GM23338 (cell line): ENCODE measurements at regions not wholly inside any gene's neighbourhood (a gene's known extent, or its start where the extent isn't known, plus 50 kb on each side); places are given as distances from the start of the nearest gene placed in this dataset.

Experiments
- ATAC-seq: fragments of 200-7000 bp; cut with Tn5 transposase; 3 replicates; pipeline ENCODE4 v1.9.1; 2020
- DNase-seq: peaks from one replicate; pipeline ENCODE4 v3.0.0-alpha.2; 2015; ENCODE audit warnings: low spot score
- H2AFZ ChIP-seq: fragments of 200-600 bp; sonication (generic); 2 replicates; pipeline ENCODE4 v1.8.0; 2016; ENCODE audit warnings: antibody characterized with exemption, mild to moderate bottlenecking, moderate library complexity
- H3F3A ChIP-seq: fragments of 200-600 bp; sonication (generic); replicated peaks from 2 replicates; pipeline ENCODE4 v1.8.0; 2017; ENCODE audit warnings: antibody characterized with exemption, mixed run types, low read depth
- H3K27ac ChIP-seq: fragments of 200-600 bp; sonication (generic); 2 replicates; pipeline ENCODE4 v1.6.1; 2016; ENCODE audit warnings: low read depth
- H3K27me3 ChIP-seq: fragments of 200-600 bp; sonication (generic); 2 replicates; pipeline ENCODE4 v1.8.0; 2016; ENCODE audit warnings: mild to moderate bottlenecking, mixed run types, moderate library complexity; ENCODE audit not compliant: insufficient read depth
- H3K36me3 ChIP-seq: fragments of 200-600 bp; sonication (generic); 2 replicates; pipeline ENCODE4 v1.8.0; 2016; ENCODE audit warnings: mild to moderate bottlenecking; ENCODE audit not compliant: insufficient read depth
- H3K4me1 ChIP-seq: fragments of 200-600 bp; sonication (generic); 2 replicates; pipeline ENCODE4 v1.8.0; 2016; ENCODE audit warnings: mild to moderate bottlenecking, moderate library complexity; ENCODE audit not compliant: insufficient read depth
- H3K4me2 ChIP-seq: fragments of 200-600 bp; sonication (generic); 2 replicates; pipeline ENCODE4 v1.7.1; 2017; ENCODE audit warnings: mixed run types
- H3K4me3 ChIP-seq: fragments of 200-600 bp; sonication (generic); 2 replicates; pipeline ENCODE4 v1.6.1; 2016; ENCODE audit warnings: mixed run types
- H3K79me2 ChIP-seq: fragments of 200-600 bp; sonication (generic); replicated peaks from 2 replicates; pipeline ENCODE4 v1.8.0; 2017; ENCODE audit warnings: mild to moderate bottlenecking; ENCODE audit not compliant: insufficient read depth
- H3K9me2 ChIP-seq: fragments of 200-600 bp; sonication (generic); 2 replicates; pipeline ENCODE4 v1.8.0; 2017; ENCODE audit not compliant: insufficient read depth
- H4K20me1 ChIP-seq: fragments of 200-600 bp; sonication (generic); replicated peaks from 2 replicates; pipeline ENCODE4 v1.8.0; 2017; ENCODE audit warnings: mild to moderate bottlenecking; ENCODE audit not compliant: insufficient read depth
- H3K27ac Mint-ChIP-seq: 2 replicates; pipeline ENCODE4 v1.8.0; 2020; ENCODE audit warnings: inconsistent platforms, mild to moderate bottlenecking, moderate library complexity, mixed read lengths
- H3K27me3 Mint-ChIP-seq: 3 replicates; pipeline ENCODE4 v1.8.0; 2022; ENCODE audit warnings: low read depth, mild to moderate bottlenecking, moderate library complexity, mixed read lengths, inconsistent platforms; ENCODE audit not compliant: insufficient read depth, poor library complexity
- H3K36me3 Mint-ChIP-seq: 3 replicates; pipeline ENCODE4 v1.8.0; 2021; ENCODE audit warnings: low read depth, mild to moderate bottlenecking, inconsistent platforms, moderate library complexity, mixed read lengths
- H3K4me1 Mint-ChIP-seq: 3 replicates; pipeline ENCODE4 v1.8.0; 2020; ENCODE audit warnings: mild to moderate bottlenecking, inconsistent platforms, mixed read lengths
- H3K4me3 Mint-ChIP-seq: 3 replicates; pipeline ENCODE4 v1.8.0; 2021; ENCODE audit warnings: moderate library complexity, mild to moderate bottlenecking, inconsistent platforms, mixed read lengths
- H3K9me3 Mint-ChIP-seq: 3 replicates; pipeline ENCODE4 v1.8.0; 2020; ENCODE audit warnings: moderate library complexity, mild to moderate bottlenecking, inconsistent platforms, mixed read lengths
- CREB1 ChIP-seq: fragments of 250-450 bp; sonication (Bioruptor Pico); IDR thresholded peaks from 2 replicates; pipeline ENCODE4 v1.5.0; 2020; ENCODE audit warnings: low read depth, mild to moderate bottlenecking, moderate library complexity
- EZH2phosphoT487 ChIP-seq: fragments of 200-600 bp; sonication (generic); IDR thresholded peaks from one replicate; pipeline ENCODE4 v1.8.1; 2018; ENCODE audit warnings: antibody characterized with exemption; ENCODE audit not compliant: unreplicated experiment
- JUNB ChIP-seq: IDR thresholded peaks from one replicate; pipeline ENCODE4 v1.6.1; 2016; ENCODE audit warnings: antibody characterized with exemption; ENCODE audit not compliant: unreplicated experiment
- NANOG ChIP-seq: IDR thresholded peaks from 2 replicates; pipeline ENCODE4 v1.6.1; 2016; ENCODE audit warnings: antibody characterized with exemption, borderline replicate concordance
- POLR2AphosphoS5 ChIP-seq: IDR thresholded peaks from 2 replicates; pipeline ENCODE4 v1.6.1; 2016; ENCODE audit warnings: antibody characterized with exemption, low read depth
- ZNF114 ChIP-seq: fragments of 250-450 bp; sonication (Bioruptor Pico); IDR thresholded peaks from 2 replicates; pipeline ENCODE4 v1.5.0; 2020; ENCODE audit warnings: mild to moderate bottlenecking, moderate library complexity
- ZNF331 ChIP-seq: fragments of 250-450 bp; sonication (Bioruptor Pico); IDR thresholded peaks from 2 replicates; pipeline ENCODE4 v1.5.0; 2020; ENCODE audit warnings: low read depth, mild to moderate bottlenecking, moderate library complexity
- TF ChIP-seq, protein P1 (sequence below): fragments of 250-450 bp; sonication (Bioruptor Pico); IDR thresholded peaks from 2 replicates; pipeline ENCODE4 v1.5.0; 2020; ENCODE audit warnings: mild to moderate bottlenecking, moderate library complexity
- TF ChIP-seq, protein P2 (sequence below): IDR thresholded peaks from one replicate; pipeline ENCODE4 v1.6.1; 2018; ENCODE audit warnings: antibody characterized with exemption; ENCODE audit not compliant: unreplicated experiment

DNA sequence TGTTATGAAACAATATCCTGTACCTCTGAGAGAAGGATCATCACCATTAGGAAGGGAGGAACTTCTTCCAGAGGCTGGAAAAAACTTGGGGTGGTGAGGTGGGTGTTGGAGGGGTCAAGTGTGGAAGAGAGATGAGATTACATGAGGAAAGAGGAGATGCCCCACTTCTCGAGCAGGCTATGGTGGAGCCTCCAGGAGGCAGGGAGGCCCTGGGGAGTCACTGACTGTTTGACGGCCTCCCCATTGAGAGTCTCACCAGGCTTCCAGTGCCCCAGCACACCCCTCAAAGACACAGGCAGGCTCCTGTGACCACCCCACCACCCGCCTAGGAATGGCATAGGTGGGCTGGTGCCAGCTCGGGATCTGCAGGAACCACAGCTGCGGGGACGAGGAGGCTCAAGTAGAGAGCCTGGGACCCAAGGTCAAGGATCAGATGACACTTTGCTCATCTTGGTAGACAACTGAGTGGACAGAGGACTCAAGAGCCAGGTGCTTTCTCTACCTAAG, 185.3 kb upstream of the GDF10 start:
- Histone ChIP-seq H3K4me2 (no peak overlapping the region), H3K4me1 (peaks cover 7% of the 10 kb centered on the region; the same call in 1 of the 2 replicates), H3K27ac (no peak overlapping the region), H3K9me2 (peaks cover 3% of the 10 kb centered on the region; the same call in 1 of the 2 replicates), H2AFZ (no peak overlapping the region), H3K79me2 (no peaks in the 10 kb centered on the region), H3K36me3 (no peaks in the 10 kb centered on the region), H3K27me3 (no peaks in the 10 kb centered on the region), H4K20me1 (no peaks in the 10 kb centered on the region), H3K4me3 (no peak overlapping the region), H3F3A (no peaks in the 10 kb centered on the region)
- H3K9me3 Mint-ChIP-seq: 0 out of 3 replicates have a peak, but pooled peaks cover 4% of the 10 kb centered on the region
- H3K36me3 Mint-ChIP-seq: no peaks in the 10 kb centered on the region
- peaks cover 17% of the 10 kb centered on the region for H3K4me1 Mint-ChIP-seq
- ATAC-seq (no peak), DNase-seq (no peak)
- H3K4me3 Mint-ChIP-seq: no peak overlapping the region
- TF ChIP-seq EZH2phosphoT487: no peak
- TF ChIP-seq, protein P1, sequence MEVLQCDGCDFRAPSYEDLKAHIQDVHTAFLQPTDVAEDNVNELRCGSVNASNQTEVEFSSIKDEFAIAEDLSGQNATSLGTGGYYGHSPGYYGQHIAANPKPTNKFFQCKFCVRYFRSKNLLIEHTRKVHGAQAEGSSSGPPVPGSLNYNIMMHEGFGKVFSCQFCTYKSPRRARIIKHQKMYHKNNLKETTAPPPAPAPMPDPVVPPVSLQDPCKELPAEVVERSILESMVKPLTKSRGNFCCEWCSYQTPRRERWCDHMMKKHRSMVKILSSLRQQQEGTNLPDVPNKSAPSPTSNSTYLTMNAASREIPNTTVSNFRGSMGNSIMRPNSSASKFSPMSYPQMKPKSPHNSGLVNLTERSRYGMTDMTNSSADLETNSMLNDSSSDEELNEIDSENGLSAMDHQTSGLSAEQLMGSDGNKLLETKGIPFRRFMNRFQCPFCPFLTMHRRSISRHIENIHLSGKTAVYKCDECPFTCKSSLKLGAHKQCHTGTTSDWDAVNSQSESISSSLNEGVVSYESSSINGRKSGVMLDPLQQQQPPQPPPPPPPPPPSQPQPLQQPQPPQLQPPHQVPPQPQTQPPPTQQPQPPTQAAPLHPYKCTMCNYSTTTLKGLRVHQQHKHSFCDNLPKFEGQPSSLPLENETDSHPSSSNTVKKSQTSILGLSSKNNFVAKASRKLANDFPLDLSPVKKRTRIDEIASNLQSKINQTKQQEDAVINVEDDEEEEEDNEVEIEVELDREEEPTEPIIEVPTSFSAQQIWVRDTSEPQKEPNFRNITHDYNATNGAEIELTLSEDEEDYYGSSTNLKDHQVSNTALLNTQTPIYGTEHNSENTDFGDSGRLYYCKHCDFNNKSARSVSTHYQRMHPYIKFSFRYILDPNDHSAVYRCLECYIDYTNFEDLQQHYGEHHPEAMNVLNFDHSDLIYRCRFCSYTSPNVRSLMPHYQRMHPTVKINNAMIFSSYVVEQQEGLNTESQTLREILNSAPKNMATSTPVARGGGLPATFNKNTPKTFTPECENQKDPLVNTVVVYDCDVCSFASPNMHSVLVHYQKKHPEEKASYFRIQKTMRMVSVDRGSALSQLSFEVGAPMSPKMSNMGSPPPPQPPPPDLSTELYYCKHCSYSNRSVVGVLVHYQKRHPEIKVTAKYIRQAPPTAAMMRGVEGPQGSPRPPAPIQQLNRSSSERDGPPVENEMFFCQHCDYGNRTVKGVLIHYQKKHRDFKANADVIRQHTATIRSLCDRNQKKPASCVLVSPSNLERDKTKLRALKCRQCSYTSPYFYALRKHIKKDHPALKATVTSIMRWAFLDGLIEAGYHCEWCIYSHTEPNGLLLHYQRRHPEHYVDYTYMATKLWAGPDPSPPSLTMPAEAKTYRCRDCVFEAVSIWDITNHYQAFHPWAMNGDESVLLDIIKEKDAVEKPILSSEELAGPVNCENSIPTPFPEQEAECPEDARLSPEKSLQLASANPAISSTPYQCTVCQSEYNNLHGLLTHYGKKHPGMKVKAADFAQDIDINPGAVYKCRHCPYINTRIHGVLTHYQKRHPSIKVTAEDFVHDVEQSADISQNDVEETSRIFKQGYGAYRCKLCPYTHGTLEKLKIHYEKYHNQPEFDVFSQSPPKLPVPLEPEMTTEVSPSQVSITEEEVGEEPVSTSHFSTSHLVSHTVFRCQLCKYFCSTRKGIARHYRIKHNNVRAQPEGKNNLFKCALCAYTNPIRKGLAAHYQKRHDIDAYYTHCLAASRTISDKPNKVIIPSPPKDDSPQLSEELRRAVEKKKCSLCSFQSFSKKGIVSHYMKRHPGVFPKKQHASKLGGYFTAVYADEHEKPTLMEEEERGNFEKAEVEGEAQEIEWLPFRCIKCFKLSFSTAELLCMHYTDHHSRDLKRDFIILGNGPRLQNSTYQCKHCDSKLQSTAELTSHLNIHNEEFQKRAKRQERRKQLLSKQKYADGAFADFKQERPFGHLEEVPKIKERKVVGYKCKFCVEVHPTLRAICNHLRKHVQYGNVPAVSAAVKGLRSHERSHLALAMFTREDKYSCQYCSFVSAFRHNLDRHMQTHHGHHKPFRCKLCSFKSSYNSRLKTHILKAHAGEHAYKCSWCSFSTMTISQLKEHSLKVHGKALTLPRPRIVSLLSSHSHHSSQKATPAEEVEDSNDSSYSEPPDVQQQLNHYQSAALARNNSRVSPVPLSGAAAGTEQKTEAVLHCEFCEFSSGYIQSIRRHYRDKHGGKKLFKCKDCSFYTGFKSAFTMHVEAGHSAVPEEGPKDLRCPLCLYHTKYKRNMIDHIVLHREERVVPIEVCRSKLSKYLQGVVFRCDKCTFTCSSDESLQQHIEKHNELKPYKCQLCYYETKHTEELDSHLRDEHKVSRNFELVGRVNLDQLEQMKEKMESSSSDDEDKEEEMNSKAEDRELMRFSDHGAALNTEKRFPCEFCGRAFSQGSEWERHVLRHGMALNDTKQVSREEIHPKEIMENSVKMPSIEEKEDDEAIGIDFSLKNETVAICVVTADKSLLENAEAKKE: no peak
- TF ChIP-seq, protein P2, sequence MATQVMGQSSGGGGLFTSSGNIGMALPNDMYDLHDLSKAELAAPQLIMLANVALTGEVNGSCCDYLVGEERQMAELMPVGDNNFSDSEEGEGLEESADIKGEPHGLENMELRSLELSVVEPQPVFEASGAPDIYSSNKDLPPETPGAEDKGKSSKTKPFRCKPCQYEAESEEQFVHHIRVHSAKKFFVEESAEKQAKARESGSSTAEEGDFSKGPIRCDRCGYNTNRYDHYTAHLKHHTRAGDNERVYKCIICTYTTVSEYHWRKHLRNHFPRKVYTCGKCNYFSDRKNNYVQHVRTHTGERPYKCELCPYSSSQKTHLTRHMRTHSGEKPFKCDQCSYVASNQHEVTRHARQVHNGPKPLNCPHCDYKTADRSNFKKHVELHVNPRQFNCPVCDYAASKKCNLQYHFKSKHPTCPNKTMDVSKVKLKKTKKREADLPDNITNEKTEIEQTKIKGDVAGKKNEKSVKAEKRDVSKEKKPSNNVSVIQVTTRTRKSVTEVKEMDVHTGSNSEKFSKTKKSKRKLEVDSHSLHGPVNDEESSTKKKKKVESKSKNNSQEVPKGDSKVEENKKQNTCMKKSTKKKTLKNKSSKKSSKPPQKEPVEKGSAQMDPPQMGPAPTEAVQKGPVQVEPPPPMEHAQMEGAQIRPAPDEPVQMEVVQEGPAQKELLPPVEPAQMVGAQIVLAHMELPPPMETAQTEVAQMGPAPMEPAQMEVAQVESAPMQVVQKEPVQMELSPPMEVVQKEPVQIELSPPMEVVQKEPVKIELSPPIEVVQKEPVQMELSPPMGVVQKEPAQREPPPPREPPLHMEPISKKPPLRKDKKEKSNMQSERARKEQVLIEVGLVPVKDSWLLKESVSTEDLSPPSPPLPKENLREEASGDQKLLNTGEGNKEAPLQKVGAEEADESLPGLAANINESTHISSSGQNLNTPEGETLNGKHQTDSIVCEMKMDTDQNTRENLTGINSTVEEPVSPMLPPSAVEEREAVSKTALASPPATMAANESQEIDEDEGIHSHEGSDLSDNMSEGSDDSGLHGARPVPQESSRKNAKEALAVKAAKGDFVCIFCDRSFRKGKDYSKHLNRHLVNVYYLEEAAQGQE: no peak
- no peak for TF ChIP-seq ZNF331
- no peak for TF ChIP-seq CREB1 (CRISPR knock-in tag)
- TF ChIP-seq NANOG: no peak
- no peak for TF ChIP-seq ZNF114 (CRISPR knock-in tag)
- no peak for TF ChIP-seq JUNB
- no peak for TF ChIP-seq POLR2AphosphoS5
- H3K27me3 Mint-ChIP-seq: no peaks in the 10 kb centered on the region
- H3K27ac Mint-ChIP-seq: no peak overlapping the region
